ENCODE measurements at regions not wholly inside any gene's neighbourhood (a gene's known extent, or its start where the extent isn't known, plus 50 kb on each side); places are given as distances from the start of the nearest gene placed in this dataset.
"Not testable (repeated sequence)": the region's sequence is repeated elsewhere in the genome, so short reads cannot be mapped to it uniquely, and the experiment has no call there.

DNA sequence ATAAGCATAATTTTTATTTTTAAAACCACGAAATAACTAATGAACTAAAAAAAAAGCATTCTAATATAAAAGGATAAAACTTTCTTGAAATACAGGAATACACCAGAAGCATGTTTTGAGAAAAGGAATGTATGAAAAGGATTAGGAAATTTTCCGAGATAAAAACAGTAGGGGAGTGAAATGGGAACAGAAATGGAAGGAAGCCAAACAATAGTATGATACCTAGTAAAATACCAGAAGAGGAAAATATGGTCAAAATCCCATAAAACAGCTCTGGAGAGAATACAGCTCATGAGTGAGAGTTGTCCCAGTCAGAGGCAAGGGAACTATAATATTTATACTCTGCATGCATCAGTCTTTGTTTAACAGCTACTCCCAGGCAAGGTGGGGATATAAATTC, 1016.2 kb downstream of the SLC6A15 start:
- no peak overlapping the region for H3K4me3 Mint-ChIP-seq (ENCODE audit: unreplicated experiment)
- no peaks in the 10 kb centered on the region for H3K4me1 Mint-ChIP-seq (ENCODE audit: low read depth, unreplicated experiment)
- no peak for TF ChIP-seq CTCF (IDR thresholded peaks at IDR 0.05; ENCODE audit: partially characterized antibody, unreplicated experiment)
- peaks cover 2% of the 10 kb centered on the region for H3K27me3 Mint-ChIP-seq (ENCODE audit: unreplicated experiment)
- no peaks in the 10 kb centered on the region for H3K9me3 Mint-ChIP-seq (ENCODE audit: unreplicated experiment)
- H3K27ac Mint-ChIP-seq (ENCODE audit: unreplicated experiment), result no peak overlapping the region
- no peaks in the 10 kb centered on the region for H3K36me3 Mint-ChIP-seq (ENCODE audit: unreplicated experiment)
- no peak for DNase-seq

DNA sequence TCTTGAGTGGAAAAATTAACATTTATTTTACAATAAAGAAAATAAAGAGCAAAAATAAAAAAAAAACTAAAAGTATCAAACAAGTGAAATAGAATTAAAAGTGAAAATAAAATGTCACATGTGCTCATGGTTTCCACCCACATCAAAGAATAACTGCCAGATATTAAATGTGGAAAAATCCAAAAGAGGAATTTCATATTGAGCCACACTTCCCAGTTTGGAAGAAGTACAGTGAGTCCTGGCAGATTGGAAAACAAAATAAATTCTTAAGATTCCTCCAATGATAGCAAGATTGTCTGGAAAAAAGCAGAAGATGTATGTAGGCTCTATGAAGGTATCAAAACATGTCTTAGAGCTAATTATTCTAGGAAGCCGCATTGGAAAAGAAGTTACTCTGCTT, 1019.5 kb downstream of the SLC6A15 start:
- no peaks in the 10 kb centered on the region for H3K36me3 Mint-ChIP-seq (ENCODE audit: unreplicated experiment)
- H3K4me3 Mint-ChIP-seq (ENCODE audit: unreplicated experiment), result no peak overlapping the region
- TF ChIP-seq CTCF (IDR thresholded peaks at IDR 0.05; ENCODE audit: partially characterized antibody, unreplicated experiment), result no peak

GRCh38 chr12:83889745-83890144, 1022.9 kb downstream of the SLC6A15 start:
- peaks cover 2% of the 10 kb centered on the region for H3K27me3 Mint-ChIP-seq (ENCODE audit: unreplicated experiment)
- H3K27ac Mint-ChIP-seq (ENCODE audit: unreplicated experiment), result no peak overlapping the region
- no peaks in the 10 kb centered on the region for H3K9me3 Mint-ChIP-seq (ENCODE audit: unreplicated experiment)
- no peak overlapping the region for H3K4me3 Mint-ChIP-seq (ENCODE audit: unreplicated experiment)
- no peaks in the 10 kb centered on the region for H3K4me1 Mint-ChIP-seq (ENCODE audit: low read depth, unreplicated experiment)
- TF ChIP-seq CTCF (IDR thresholded peaks at IDR 0.05; ENCODE audit: partially characterized antibody, unreplicated experiment), result no peak
- DNase-seq, result no peak
- H3K36me3 Mint-ChIP-seq (ENCODE audit: unreplicated experiment), result no peaks in the 10 kb centered on the region

More for the DNA sequence above, 1019.5 kb downstream of the SLC6A15 start:
- Mint-ChIP-seq H3K9me3 (ENCODE audit: unreplicated experiment) (no peaks in the 10 kb centered on the region), H3K27me3 (ENCODE audit: unreplicated experiment) (peaks cover 2% of the 10 kb centered on the region), H3K4me1 (ENCODE audit: low read depth, unreplicated experiment) (no peaks in the 10 kb centered on the region), H3K27ac (ENCODE audit: unreplicated experiment) (no peak overlapping the region)
- no peak for DNase-seq

DNA sequence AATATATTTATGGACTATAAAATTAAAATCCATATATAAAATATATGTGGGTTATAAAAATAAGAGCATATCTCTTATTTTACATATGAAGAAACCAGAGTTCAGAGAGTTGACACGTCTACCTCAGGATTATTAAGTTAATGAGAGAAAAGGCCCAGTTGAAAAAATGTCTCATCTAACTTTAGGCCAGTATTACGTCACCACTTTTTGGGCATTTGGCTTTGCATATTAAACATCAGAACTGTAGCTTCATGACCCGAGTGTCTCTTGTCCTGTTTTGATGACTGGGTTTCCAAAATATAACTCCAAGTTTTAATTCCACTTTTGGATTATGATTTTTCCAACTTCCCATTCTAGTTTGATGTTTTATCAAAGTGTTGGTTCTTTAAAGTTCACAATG, 1026.1 kb downstream of the SLC6A15 start:
- Mint-ChIP-seq H3K4me1 (ENCODE audit: low read depth, unreplicated experiment) (no peaks in the 10 kb centered on the region), H3K9me3 (ENCODE audit: unreplicated experiment) (no peaks in the 10 kb centered on the region), H3K36me3 (ENCODE audit: unreplicated experiment) (no peaks in the 10 kb centered on the region), H3K27ac (ENCODE audit: unreplicated experiment) (no peak overlapping the region), H3K4me3 (ENCODE audit: unreplicated experiment) (no peak overlapping the region), H3K27me3 (ENCODE audit: unreplicated experiment) (no peaks in the 10 kb centered on the region)
- TF ChIP-seq CTCF (IDR thresholded peaks at IDR 0.05; ENCODE audit: partially characterized antibody, unreplicated experiment), result no peak
- no peak for DNase-seq

DNA sequence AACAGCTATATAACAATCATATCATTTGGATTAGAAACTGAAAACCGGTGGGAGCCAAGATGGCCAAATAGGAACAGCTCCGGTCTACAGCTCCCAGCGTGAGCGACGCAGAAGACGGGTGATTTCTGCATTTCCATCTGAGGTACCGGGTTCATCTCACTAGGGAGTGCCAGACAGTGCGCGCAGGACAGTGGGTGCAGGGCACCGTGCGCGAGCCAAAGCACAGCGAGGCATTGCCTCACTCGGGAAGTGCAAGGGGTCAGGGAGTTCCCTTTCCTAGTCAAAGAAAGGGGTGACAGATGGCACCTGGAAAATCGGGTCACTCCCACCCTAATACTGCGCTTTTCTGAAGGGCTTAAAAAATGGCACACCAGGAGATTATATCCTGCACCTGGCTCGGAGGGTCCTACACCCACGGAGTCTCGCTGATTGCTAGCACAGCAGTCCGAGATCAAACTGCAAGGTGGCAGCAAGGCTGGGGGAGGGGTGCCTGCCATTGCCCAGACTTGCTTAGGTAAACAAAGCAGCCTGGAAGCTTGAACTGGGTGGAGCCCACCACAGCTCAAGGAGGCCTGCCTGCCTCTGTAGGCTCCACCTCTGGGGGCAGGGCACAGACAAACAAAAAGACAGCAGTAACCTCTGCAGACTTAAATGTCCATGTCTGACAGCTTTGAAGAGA, 1041.5 kb downstream of the SLC6A15 start:
- not testable (repeated sequence) for H3K4me3 Mint-ChIP-seq (ENCODE audit: unreplicated experiment); H3K27me3 Mint-ChIP-seq (ENCODE audit: unreplicated experiment); H3K4me1 Mint-ChIP-seq (ENCODE audit: low read depth, unreplicated experiment); H3K36me3 Mint-ChIP-seq (ENCODE audit: unreplicated experiment); DNase-seq; H3K9me3 Mint-ChIP-seq (ENCODE audit: unreplicated experiment); H3K27ac Mint-ChIP-seq (ENCODE audit: unreplicated experiment)

Data from glutamatergic neuron (in vitro differentiated cells).